Astrocyte of the hippocampus (primary cell): ENCODE measurements at regions not wholly inside any gene's neighbourhood (a gene's known extent, or its start where the extent isn't known, plus 50 kb on each side); places are given as distances from the start of the nearest gene placed in this dataset.
"Not testable (repeated sequence)": the region's sequence is repeated elsewhere in the genome, so short reads cannot be mapped to it uniquely, and the experiment has no call there.

Source experiments
- DNase-seq: peaks from one replicate; pipeline ENCODE4 v3.0.0; 2011; ENCODE audit warnings: low read depth, low spot score

GRCh38 chr12:53870117-53870516, 68.5 kb upstream of the HOXC13 start:
- no peak for DNase-seq

DNA sequence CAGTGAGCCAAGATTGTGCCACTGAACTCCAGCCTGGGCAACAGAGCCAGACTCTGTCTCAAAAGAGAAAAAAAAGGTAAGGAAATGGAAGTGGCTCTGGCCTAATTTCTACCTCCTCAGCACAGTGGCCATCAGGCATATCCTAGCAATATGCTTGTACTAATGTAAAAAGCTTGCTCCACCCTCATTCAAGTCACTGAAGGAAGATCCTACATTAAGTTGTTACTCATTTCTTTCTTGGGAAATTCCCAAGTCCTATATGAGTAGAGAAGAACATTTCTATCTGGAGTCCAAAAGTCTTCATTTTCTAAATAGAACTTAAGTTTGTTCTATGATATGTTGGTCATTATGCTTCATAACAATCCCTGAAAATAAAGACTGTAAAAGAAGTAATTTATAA, 67.3 kb upstream of the HOXC13 start:
- no peak for DNase-seq

GRCh38 chr12:53872367-53872766, 66.3 kb upstream of the HOXC13 start:
- DNase-seq, result no peak

DNA sequence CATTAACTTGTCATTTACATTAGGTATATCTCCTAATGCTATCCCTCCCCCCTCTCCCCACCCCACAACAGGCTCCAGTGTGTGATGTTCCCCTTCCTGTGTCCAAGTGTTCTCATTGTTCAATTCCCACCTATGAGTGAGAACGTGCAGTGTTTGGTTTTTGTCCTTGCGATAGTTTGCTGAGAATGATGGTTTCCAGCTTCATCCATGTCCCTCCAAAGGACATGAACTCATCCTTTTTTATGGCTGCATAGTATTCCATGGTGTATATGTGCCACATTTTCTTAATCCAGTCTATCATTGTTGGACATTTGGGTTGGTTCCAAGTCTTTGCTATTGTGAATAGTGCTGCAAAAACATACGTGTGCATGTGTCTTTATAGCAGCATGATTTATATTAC, 60.7 kb upstream of the HOXC13 start:
- DNase-seq, result not testable (repeated sequence)

GRCh38 chr12:53887006-53887405, 51.6 kb upstream of the HOXC13 start:
- DNase-seq, result no peak

DNA sequence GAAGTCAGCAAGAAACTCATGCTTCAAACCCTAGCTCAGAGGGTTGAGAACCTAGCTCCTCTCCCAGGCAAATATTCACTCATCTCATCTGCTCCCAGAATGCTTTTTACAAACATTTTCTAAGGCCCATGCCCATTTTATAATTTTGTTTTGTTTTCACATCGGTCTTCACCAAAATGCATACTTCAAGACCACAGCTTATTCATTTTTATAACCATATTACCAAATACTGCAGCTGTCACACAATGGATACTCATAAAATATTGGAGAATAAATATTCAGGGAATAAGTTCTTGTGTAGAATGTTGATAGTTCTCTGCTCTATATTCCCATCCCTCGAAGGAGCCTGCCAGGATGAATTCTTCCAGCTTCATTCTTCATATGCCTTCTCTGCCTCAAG, 50.8 kb upstream of the HOXC13 start:
- no peak for DNase-seq
